Globus pallidus (tissue), 1 donor: ENCODE measurements at regions not wholly inside any gene's neighbourhood (a gene's known extent, or its start where the extent isn't known, plus 50 kb on each side); places are given as distances from the start of the nearest gene placed in this dataset.
"Not testable (repeated sequence)": the region's sequence is repeated elsewhere in the genome, so short reads cannot be mapped to it uniquely, and the experiment has no call there.

Source experiments
- DNase-seq: peaks from one replicate; pipeline ENCODE4 v3.0.0-alpha.2; 2015; ENCODE audit warnings: low spot score

GRCh38 chr6:156451088-156451487 is 326.1 kb upstream of the ARID1B start:
- no peak for DNase-seq

GRCh38 chr6:156450421-156450820 is 326.8 kb upstream of the ARID1B start:
- DNase-seq: no peak

GRCh38 chr6:156449569-156449968 is 327.6 kb upstream of the ARID1B start:
- no peak for DNase-seq

GRCh38 chr6:156449128-156449527 is 328.1 kb upstream of the ARID1B start:
- DNase-seq: no peak

GRCh38 chr6:156448579-156448978 is 328.6 kb upstream of the ARID1B start:
- DNase-seq: no peak

GRCh38 chr6:156440688-156441087 is 336.5 kb upstream of the ARID1B start:
- DNase-seq: no peak

- DNase-seq: no peak
Observed at GRCh38 chr6:156438350-156438923, 338.7 kb upstream of the ARID1B start.

GRCh38 chr6:156437121-156437879 is 339.9 kb upstream of the ARID1B start:
- no peak for DNase-seq

- no peak for DNase-seq
Observed at GRCh38 chr6:156434795-156435190, 342.4 kb upstream of the ARID1B start.

- no peak for DNase-seq
Observed at GRCh38 chr6:156434049-156434794, 343.0 kb upstream of the ARID1B start.

- no peak for DNase-seq
Observed at GRCh38 chr6:156432543-156432942, 344.6 kb upstream of the ARID1B start.

- DNase-seq: no peak
Observed at GRCh38 chr6:156430386-156430785, 346.8 kb upstream of the ARID1B start.

- DNase-seq: peak; percentile 71
Observed at GRCh38 chr6:156427345-156427744, 349.8 kb upstream of the ARID1B start.

GRCh38 chr6:156425359-156426020 is 351.7 kb upstream of the ARID1B start:
- no peak for DNase-seq

- no peak for DNase-seq
Observed at GRCh38 chr6:156423829-156424228, 353.3 kb upstream of the ARID1B start.

GRCh38 chr6:156423075-156423474 is 354.1 kb upstream of the ARID1B start:
- no peak for DNase-seq

GRCh38 chr6:156421933-156422332 is 355.2 kb upstream of the ARID1B start:
- no peak for DNase-seq

GRCh38 chr6:156421301-156421700 is 355.9 kb upstream of the ARID1B start:
- not testable (repeated sequence) for DNase-seq

GRCh38 chr6:156420172-156420993 is 356.8 kb upstream of the ARID1B start:
- DNase-seq: no peak

- DNase-seq: no peak
Observed at GRCh38 chr6:156419594-156419993, 357.6 kb upstream of the ARID1B start.

GRCh38 chr6:156418253-156418652 is 358.9 kb upstream of the ARID1B start:
- DNase-seq: no peak

GRCh38 chr6:156416391-156416790 is 360.8 kb upstream of the ARID1B start:
- no peak for DNase-seq
